HK-2 (cell line): ENCODE measurements at regions not wholly inside any gene's neighbourhood (a gene's known extent, or its start where the extent isn't known, plus 50 kb on each side); places are given as distances from the start of the nearest gene placed in this dataset.
A peak's percentile ranks its signal among the peaks of the same experiment; 100 is the strongest.

Experiments
- DNase-seq: peaks from one replicate; pipeline ENCODE4 v3.0.0-alpha.2; 2018; ENCODE audit not compliant: unreplicated experiment

- DNase-seq = no peak
Measured at GRCh38 chr11:29352273-29352795, 664.5 kb downstream of the KCNA4 start.

- no peak for DNase-seq
Measured at GRCh38 chr11:29351301-29351873, 665.4 kb downstream of the KCNA4 start.

- peak; percentile 44 for DNase-seq
Measured at GRCh38 chr11:29343465-29344333, 673.1 kb downstream of the KCNA4 start.

- no peak for DNase-seq
Measured at GRCh38 chr11:29336727-29337575, 679.9 kb downstream of the KCNA4 start.

GRCh38 chr11:29334776-29335130 lies 682.1 kb downstream of the KCNA4 start:
- no peak for DNase-seq

- no peak for DNase-seq
Measured at GRCh38 chr11:29333993-29334775, 682.6 kb downstream of the KCNA4 start.

- DNase-seq = no peak
Measured at GRCh38 chr11:29331451-29332010, 685.3 kb downstream of the KCNA4 start.

- DNase-seq = peak; percentile 19
Measured at GRCh38 chr11:29328961-29329441, 687.8 kb downstream of the KCNA4 start.

- DNase-seq = no peak
Measured at GRCh38 chr11:29327891-29328290, 688.9 kb downstream of the KCNA4 start.

GRCh38 chr11:29326757-29327156 lies 690.1 kb downstream of the KCNA4 start:
- DNase-seq = no peak

GRCh38 chr11:29324328-29324727 lies 692.5 kb downstream of the KCNA4 start:
- DNase-seq = no peak

GRCh38 chr11:29321293-29322132 lies 695.3 kb downstream of the KCNA4 start:
- no peak for DNase-seq

- no peak for DNase-seq
Measured at GRCh38 chr11:29320196-29320595, 696.6 kb downstream of the KCNA4 start.

- no peak for DNase-seq
Measured at GRCh38 chr11:29319210-29319609, 697.6 kb downstream of the KCNA4 start.

- no peak for DNase-seq
Measured at GRCh38 chr11:29318134-29318845, 698.5 kb downstream of the KCNA4 start.

- DNase-seq = no peak
Measured at GRCh38 chr11:29317694-29318093, 699.1 kb downstream of the KCNA4 start.

- DNase-seq = no peak
Measured at GRCh38 chr11:29315275-29315674, 701.6 kb downstream of the KCNA4 start.

GRCh38 chr11:29314211-29314610 lies 702.6 kb downstream of the KCNA4 start:
- DNase-seq = no peak

- DNase-seq = no peak
Measured at GRCh38 chr11:29312812-29313211, 704.0 kb downstream of the KCNA4 start.
